Gastroesophageal sphincter (tissue), 3 donors: ENCODE measurements at regions not wholly inside any gene's neighbourhood (a gene's known extent, or its start where the extent isn't known, plus 50 kb on each side); places are given as distances from the start of the nearest gene placed in this dataset.

Experiments
- CTCF ChIP-seq, 4 experiments: fragments of 200-600 bp in 2 of 4; fragments of 450-650 bp in 2 of 4; sonication (generic) in 1 of 4; IDR thresholded peaks; one replicate each; pipeline ENCODE4 v1.5.1; 2017 to 2019; ENCODE audit warnings: antibody characterized with exemption in 4 of 4, mild to moderate bottlenecking in 2 of 4, moderate library complexity in 2 of 4
- EP300 ChIP-seq: sonication (generic); formaldehyde crosslinking; IDR thresholded peaks from one replicate; pipeline ENCODE4 v1.6.1; 2017; ENCODE audit warnings: antibody characterized with exemption, mild to moderate bottlenecking
- POLR2A ChIP-seq, 2 donors: fragments of 450-650 bp; IDR thresholded peaks; one replicate each; pipeline ENCODE4 v1.6.1; 2017; ENCODE audit warnings: antibody characterized with exemption in 2 of 2, mild to moderate bottlenecking in 2 of 2, moderate library complexity in 1 of 2

GRCh38 chr7:51634025-51634424, 317.4 kb upstream of the COBL start:
- no peak for TF ChIP-seq CTCF (IDR thresholded peaks at IDR 0.05)
- no peak for TF ChIP-seq POLR2A (IDR thresholded peaks at IDR 0.05)
- TF ChIP-seq EP300: no peak
